AG09319 (cell line): ENCODE measurements at regions not wholly inside any gene's neighbourhood (a gene's known extent, or its start where the extent isn't known, plus 50 kb on each side); places are given as distances from the start of the nearest gene placed in this dataset.
A peak's percentile ranks its signal among the peaks of the same experiment; 100 is the strongest.

ENCODE experiments used
- DNase-seq: peaks from one replicate; pipeline ENCODE4 v3.0.0-alpha.2; 2010; ENCODE audit warnings: low read depth; ENCODE audit errors: extremely low read depth
- CTCF ChIP-seq: IDR thresholded peaks from 2 replicates; pipeline ENCODE4 v1.5.1; 2011; ENCODE audit warnings: low read depth, mild to moderate bottlenecking, inconsistent platforms, low read length, moderate library complexity

DNA sequence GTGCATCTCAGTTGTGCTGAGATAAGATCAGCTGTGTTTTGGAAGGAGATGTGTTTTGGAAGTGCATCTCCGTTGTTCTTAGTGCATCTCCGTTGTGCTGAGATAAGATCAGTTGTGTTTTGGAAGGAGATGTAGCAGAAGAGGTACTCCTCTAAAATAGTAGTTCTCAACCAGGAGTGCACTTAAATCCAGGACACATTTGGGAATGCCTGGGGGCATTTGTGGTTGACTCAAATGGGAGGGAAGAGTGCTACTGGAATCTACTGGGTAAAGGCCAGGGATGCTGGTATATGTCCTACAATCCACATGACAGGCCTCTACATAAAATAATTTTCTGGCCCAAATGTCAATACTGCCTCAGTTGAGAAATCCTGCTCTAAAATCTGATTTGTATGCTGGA is 70.8 kb upstream of the CHRDL1 start:
- DNase-seq = no peak
- no peak for TF ChIP-seq CTCF

DNA sequence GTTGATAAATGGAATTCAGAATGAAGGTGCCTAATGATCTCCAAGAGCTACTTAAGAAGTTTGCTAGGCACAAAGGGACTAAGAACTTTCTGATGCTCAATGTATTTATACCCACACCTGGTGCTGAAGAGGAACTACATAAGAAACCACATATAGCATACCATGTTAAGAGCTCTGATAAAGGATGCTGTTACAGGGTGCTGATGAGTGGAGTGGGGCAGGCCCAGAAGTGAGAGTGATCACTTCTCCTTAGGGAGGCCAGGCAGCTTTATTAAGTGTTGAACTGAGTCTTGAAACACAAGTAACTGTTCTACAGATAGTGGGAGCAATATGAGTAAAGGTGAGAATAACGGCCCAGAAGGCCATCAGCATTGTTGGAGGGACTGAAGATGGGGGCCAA is 68.3 kb upstream of the CHRDL1 start:
- TF ChIP-seq CTCF = no peak
- no peak for DNase-seq

- DNase-seq = no peak
- no peak for TF ChIP-seq CTCF
These were observed 62.9 kb upstream of the CHRDL1 start for GRCh38 chrX:110858565-110858964.

DNA sequence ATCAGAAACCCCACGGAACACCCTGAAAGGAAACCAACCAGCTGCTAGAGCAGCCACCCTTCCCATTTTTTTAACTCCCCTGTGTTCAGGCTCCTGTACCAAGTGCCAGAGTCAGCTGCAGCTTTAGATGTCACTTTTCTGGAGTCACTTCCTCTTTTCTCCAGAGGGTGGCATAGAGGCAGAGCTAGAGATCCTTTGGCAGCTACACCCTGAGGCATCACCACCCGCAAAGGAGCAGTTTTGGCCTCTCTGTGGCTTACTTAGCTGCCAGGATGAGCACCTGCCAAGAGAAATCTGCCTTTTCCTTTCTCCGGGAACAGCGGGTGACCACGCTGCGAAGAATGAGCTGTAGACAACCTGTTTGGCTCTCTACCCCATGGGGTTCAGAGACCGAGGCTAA is 58.0 kb upstream of the CHRDL1 start:
- peak; percentile 43 for TF ChIP-seq CTCF
- no peak for DNase-seq

DNA sequence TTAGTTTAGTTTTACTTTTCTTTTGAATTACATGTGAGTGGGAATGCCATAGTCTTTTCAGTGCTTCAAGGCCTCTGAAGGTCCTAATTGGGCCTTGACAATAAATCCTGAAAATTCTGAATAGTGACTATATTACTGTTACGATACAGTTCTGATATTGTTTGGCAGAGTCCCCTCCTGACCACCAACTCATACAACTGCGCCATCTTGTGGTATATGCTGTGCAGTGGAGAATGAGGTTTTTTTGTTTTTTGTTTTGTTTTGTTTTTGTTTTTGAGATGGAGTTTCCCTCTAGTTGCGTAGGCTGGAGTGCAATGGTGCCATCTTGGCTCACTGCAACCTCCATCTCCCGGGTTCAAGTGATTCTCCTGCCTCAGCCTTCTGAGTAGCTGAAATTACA is 56.6 kb upstream of the CHRDL1 start:
- no peak for DNase-seq
- TF ChIP-seq CTCF = peak; percentile 56

DNA sequence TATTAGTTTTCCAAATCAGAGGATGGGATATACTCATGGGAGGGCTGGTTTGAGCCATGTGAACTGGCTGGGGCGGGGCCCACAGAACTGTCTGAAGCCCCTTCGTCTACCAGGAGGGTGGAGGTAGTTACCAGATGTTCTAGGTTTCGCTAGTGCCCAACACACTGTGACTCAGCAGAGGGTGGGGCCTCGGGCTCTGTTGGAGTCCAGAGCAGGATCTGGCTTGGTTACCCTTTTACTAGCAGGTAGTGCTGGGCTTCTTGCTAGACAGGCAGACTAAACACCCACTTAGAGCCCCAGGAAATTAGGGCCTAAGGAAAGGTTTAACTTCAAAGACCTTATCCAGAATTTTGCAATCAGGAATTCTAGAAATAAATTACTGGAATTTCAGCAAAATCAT is 56.2 kb upstream of the CHRDL1 start:
- DNase-seq = no peak
- TF ChIP-seq CTCF = no peak

GRCh38 chrX:110847334-110847733 is 51.7 kb upstream of the CHRDL1 start:
- DNase-seq = peak; percentile 27
- peak; percentile 55 for TF ChIP-seq CTCF
